GM19438 (cell line): ENCODE measurements at regions not wholly inside any gene's neighbourhood (a gene's known extent, or its start where the extent isn't known, plus 50 kb on each side); places are given as distances from the start of the nearest gene placed in this dataset.
A peak's percentile ranks its signal among the peaks of the same experiment; 100 is the strongest.

Experiments used
- ATAC-seq: cut with Tn5 transposase; IDR thresholded peaks from one replicate; pipeline ENCODE4 v1.9.1; 2021; ENCODE audit warnings: low read depth; ENCODE audit not compliant: unreplicated experiment

DNA sequence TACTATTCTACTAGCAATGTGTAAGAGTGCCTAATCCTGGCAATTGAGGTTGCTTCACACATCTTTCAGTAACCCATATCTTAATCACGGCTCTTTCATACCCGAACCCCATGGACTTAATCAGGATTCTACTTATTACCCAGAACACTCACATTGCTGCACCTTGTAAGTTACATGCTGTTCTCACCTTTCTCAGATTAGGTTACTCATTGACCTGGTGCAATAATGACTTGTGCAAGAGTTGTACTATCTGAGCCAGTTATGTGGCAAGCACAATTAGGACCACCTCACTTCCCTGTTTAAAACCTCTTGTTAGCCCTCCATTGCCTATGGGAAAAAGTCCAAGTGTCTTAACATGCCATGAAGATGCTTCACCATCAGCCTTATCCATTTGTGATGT is 306.7 kb upstream of the E2F7 start:
- ATAC-seq: no peak

- ATAC-seq: no peak
These were observed 303.0 kb upstream of the E2F7 start for GRCh38 chr12:77368379-77368778.

DNA sequence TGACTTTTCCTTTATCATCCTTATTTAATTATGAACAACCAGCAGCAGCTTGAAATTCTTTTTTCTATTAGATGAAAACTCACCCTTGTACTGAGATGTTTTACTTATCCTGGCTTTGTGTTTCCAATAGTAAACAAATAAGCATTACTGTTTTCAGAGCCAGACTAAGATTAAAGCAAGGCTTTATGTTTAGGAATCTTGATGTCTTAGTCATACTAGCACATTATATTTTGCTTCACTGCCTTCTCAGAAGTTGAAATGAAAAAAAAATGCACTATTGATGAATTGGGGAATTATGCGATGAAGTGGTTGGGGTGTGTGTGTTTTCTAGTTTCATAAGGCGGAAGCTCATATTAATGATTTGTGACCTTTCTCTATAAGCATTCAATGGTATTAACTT is 301.2 kb upstream of the E2F7 start:
- no peak for ATAC-seq

- no peak for ATAC-seq
These were observed 299.0 kb upstream of the E2F7 start for GRCh38 chr12:77364400-77364799.

DNA sequence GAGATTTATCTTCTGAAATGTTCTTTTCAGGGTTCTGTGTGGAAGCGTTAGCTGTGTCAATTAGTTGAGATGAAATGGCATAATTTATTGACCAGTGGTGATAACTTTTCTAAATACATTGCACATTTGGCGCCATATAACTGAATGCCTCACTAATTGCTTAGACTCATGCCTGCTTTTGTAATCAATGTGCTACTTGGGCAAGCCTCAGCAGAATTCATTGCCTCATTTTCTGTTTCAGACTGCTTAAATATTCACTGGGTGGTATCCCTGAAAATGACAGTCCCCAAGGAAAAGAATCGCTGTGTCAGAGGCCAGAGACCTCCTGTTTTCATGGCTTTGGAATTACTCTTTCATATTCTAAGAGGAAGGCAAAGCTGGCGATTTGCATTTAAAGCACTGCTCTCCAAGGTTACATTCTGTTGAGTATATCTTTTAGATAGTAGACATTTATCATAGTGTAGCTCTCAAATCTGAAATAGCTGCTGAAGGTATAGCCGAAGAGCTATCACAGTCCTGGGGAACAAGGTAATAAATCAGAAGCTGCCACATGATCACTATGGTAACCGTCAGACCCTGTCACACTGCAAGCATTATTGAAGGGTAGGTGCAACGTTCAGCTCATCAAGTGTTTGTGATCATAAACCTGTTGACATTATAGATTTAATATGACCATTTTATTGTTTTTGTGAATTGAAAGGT is 297.3 kb upstream of the E2F7 start:
- ATAC-seq: no peak

- ATAC-seq: no peak
These were observed 292.3 kb upstream of the E2F7 start for GRCh38 chr12:77357655-77358054.

- ATAC-seq: no peak
These were observed 289.5 kb upstream of the E2F7 start for GRCh38 chr12:77354766-77355362.

GRCh38 chr12:77352946-77353345 is 287.6 kb upstream of the E2F7 start:
- ATAC-seq: no peak

DNA sequence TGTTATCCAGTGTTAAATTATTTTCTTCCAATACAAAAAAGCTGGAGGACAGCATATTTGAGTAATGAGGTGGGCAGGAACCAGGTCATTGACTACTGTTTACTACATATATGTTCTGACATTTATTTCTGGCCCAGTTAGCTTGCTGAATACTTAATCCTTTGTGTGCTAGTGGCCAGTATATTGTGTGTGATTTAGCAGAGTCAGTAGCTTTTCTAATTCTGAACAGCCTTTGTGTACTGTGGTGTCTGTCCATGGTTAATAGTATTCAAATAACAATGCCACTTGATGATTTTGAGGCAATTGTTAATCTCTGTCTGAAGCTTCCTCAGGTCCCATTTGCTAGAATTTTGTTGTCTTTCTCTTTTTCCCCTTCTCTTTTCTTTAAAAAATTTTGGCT is 286.5 kb upstream of the E2F7 start:
- ATAC-seq: no peak

DNA sequence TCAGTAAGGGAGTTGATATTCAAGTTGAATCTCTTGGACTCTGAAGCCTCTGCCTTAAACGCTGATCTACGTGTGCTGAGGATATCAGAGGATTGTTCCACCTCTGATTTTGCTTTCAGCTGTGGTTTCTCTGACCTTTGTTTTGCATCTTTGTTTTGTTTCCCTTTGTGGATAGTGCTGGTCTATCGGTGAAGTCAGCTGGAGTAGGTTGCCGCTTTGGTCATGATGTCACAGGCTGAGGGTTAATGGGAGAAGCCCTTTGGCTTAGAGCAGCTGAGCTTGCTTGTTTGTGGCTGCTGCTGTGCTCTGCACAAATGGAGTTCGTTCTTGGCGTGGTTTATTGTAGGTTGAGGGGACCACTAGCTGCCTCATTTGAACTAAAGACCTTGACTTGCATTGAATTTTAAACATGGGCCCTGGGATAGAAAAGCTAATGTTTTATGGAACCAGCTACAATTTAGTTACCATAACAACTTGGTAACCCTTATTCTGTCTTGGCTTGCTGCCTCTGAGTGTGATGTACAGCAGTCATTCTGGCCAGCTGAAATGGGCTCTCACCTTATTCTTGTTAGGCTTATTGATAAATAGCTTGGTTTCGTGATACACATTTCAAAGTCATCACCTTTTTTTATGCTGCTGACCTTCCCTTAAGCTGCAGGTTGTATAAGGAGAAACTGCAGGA is 284.5 kb upstream of the E2F7 start:
- no peak for ATAC-seq

DNA sequence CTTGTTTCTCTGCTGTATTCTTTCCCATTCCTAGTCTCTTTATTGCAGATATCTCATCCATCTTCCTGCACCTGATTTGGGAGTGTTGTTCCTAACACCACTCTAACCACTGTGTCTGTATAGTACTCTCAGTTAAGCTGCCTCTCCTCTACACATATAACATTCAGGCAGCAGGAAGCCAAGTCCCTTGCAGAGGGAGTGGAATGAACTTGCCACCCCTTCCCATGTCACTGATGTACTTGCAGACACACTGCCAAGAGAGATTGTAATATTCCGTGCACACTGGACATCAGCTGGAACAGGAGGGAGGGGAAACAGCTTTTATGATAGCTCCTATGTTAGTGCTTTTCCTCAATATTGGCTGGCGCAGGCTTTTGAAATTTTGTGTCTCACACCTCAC is 281.6 kb upstream of the E2F7 start:
- ATAC-seq: no peak

DNA sequence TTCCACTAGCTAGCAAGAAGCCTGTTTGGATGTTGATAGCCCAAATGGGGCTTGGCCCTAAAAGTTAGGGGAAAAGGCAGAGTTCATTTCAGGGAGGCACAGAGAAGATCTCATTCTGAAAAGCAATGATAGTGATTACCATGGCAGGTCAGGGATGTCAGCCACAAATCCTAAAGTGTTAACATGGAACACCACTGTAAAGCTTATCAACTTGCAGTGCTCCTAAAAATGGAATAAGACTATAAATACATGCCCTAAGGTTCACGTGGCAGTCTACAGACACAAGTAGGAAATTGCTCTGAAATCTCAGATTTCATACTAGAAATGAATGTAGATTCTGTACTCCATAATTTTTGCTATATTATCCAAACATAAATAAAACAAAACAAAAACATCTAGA is 280.0 kb upstream of the E2F7 start:
- no peak for ATAC-seq

GRCh38 chr12:77344651-77345050 is 279.3 kb upstream of the E2F7 start:
- ATAC-seq: no peak

- no peak for ATAC-seq
These were observed 277.9 kb upstream of the E2F7 start for GRCh38 chr12:77343291-77343690.

- ATAC-seq: no peak
These were observed 276.9 kb upstream of the E2F7 start for GRCh38 chr12:77342253-77342652.

GRCh38 chr12:77339610-77340009 is 274.2 kb upstream of the E2F7 start:
- no peak for ATAC-seq

DNA sequence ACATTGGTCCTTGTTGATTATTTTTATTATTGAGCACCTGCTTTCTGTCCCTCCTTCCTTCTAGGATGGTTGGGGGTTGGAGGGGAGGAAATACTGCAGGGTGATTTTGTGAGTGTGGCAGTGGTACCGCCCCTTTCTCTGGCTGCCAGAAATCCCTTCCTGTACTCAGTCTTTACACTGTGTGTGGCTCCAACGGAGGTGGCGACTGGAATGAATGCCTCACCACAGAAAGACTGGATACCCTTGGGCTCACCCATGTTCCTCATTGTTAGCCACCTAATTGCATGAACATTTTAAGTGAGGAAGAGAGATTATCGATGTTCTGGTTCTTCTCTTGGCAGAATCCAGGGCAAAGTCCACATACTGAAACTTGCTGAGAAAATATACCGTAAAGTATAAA is 272.0 kb upstream of the E2F7 start:
- no peak for ATAC-seq

DNA sequence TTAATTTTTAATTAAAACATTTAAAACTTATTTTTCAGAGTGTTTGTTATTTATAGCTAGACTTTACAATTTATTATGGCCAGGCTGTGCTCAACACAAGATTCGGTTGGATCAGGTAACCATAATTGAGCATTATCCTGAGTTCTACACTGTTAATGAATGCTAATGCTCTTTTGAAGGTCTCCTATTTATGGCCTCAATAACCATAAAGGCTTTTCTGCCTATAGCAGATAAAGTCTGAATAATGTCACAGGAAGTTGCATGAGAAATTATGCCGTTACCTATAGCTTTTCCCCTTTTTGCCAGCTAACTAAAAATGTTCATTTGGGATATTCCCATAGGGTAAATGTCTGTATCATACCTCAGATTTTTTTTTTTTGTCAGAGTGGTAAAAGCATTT is 269.4 kb upstream of the E2F7 start:
- ATAC-seq: no peak

DNA sequence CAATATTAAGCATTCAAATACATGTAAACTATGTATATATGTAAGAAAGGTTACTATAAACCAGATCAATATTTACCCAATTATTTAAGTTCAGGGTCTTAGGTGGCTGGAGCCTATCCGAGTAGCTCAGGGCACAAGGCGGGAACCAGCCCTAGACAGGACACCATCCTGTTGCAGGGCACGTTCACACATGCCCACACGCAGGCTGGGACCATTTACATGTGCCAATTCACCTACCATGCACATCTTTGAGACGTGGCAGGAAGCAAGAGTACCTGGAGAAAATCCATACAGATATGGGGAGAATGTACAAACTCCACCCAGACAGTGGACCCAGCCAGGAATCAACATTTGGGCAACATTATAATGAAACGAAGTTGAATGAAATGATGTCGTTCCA is 263.0 kb upstream of the E2F7 start:
- ATAC-seq: no peak

DNA sequence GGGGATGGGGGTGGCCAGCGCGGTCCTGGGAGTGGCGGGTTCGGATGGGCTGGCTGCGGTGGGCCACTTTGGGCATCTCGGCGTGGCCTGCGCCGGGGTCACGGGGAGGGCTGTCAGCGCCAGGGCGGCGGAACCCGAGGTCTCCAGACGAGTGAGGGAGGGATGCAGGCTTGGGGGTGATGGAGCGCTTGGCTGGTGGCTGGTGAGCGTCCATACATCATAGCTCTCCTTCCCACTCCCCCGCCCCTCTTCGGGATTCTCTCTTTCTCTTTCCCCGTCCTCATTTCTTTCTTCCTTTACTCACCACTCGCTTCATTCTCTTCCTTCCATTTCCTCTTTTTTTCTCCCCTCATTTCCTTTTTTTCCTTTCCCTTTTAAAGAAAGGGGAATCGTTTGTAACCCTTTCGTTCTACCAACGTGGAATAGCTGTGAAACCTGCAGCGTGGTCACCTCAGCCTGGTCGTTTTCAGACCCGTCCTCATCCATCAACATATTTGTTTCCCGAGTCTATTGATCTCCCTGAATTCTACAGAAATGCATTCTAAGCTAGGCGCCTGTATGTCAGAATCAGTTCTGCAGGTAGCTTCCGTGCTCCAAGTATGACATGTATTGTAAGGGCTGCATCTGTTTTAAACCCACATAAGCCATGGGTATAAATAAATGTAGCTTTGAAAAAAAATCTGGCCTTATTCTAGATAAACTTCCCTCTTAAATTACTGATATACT is 260.3 kb upstream of the E2F7 start:
- no peak for ATAC-seq

- ATAC-seq: peak; percentile 90
These were observed 259.5 kb upstream of the E2F7 start for GRCh38 chr12:77324763-77325468.
